Lower leg skin (tissue), 3 donors: ENCODE measurements at regions not wholly inside any gene's neighbourhood (a gene's known extent, or its start where the extent isn't known, plus 50 kb on each side); places are given as distances from the start of the nearest gene placed in this dataset.

ENCODE experiments used
- CTCF ChIP-seq, 3 donors: fragments of 450-650 bp; IDR thresholded peaks; one replicate each; pipeline ENCODE4 v1.5.1; 2016; ENCODE audit warnings: antibody characterized with exemption in 3 of 3, mild to moderate bottlenecking in 3 of 3, moderate library complexity in 2 of 3
- POLR2A ChIP-seq, 2 donors: fragments of 450-650 bp; IDR thresholded peaks; one replicate each; pipeline ENCODE4 v1.6.1; 2016 to 2017; ENCODE audit warnings: antibody characterized with exemption in 2 of 2, mild to moderate bottlenecking in 1 of 2, moderate library complexity in 1 of 2

GRCh38 chr2:239519921-239520585, 119.2 kb upstream of the HDAC4 start:
- no peak for TF ChIP-seq CTCF (IDR thresholded peaks at IDR 0.05)
- TF ChIP-seq POLR2A (IDR thresholded peaks at IDR 0.05) = no peak
